ENCODE measurements at regions not wholly inside any gene's neighbourhood (a gene's known extent, or its start where the extent isn't known, plus 50 kb on each side); places are given as distances from the start of the nearest gene placed in this dataset.

DNA sequence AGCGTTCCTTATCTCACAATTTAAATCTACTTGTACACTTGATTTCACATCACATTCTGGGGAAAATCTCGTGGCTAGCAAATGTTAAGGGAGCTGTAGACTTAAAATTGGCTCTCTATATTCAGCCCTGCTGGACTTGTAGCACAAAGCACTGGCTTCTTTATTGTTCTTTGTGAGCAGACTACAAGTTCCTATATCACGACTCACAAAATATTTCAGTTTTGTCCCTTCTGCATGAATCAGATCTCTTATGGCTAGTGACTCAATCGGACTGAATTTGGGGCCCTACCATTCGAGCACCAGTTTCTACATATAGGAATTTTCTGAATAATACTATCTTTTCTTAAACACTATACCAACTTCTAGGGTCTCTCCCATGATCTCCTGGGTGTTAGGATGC lies 390.1 kb downstream of the ADAM29 start:
- no peak overlapping the region for H3K18ac ChIP-seq (ENCODE audit: extremely low read depth, low read length)
- H4K91ac ChIP-seq (replicated peaks; ENCODE audit: insufficient read length, low read length), result no peak overlapping the region
- no peak overlapping the region for H3K56ac ChIP-seq (replicated peaks; ENCODE audit: insufficient read length, low read depth, low read length)
- no peak overlapping the region for H4K8ac ChIP-seq (ENCODE audit: extremely low read depth, insufficient read depth, low read length)
- H3K9me3 ChIP-seq (ENCODE audit: insufficient read depth in 2 of 2, low read depth in 1 of 2, low read length in 1 of 2), result no peaks in the 10 kb centered on the region
- 97% methylated on average over 5 of the region's 5 CpGs; no CpG with 5 or more reads in 1 of the 2 experiments for WGBS, 2 experiments (ENCODE audit: extremely low coverage in 1 of 2, insufficient coverage in 1 of 2, insufficient read length in 1 of 2, insufficient replicate concordance in 2 of 2, low coverage in 1 of 2, low lambda C conversion rate in 2 of 2, missing lambda C conversion rate in 1 of 2)
- ChIA-PET CTCF (ENCODE audit: partially characterized antibody) (interaction anchor here (1.1 kb wide), 1 partner anchor 594 kb away, joined by 4 read pairs; no protein-coding TSS in a partner anchor), POLR2A (ENCODE audit: partially characterized antibody) (no interaction called here)
- FAIRE-seq, result no peak
- no peaks in the 10 kb centered on the region for H3K23me2 ChIP-seq (ENCODE audit: low read depth, low read length)
- no peak overlapping the region for H3K14ac ChIP-seq (ENCODE audit: insufficient read length)
- no peak overlapping the region for H2BK20ac ChIP-seq (ENCODE audit: low read length)
- no peaks in the 10 kb centered on the region for H3K4me1 ChIP-seq (replicated peaks in 1 of 4; ENCODE audit: control insufficient read depth in 3 of 4, insufficient read depth in 4 of 4, low read length in 3 of 4)
- H2BK120ac ChIP-seq (replicated peaks; ENCODE audit: low read depth, low read length), result no peak overlapping the region
- H4K5ac ChIP-seq (ENCODE audit: insufficient read length, low read depth, low read length), result no peak overlapping the region
- DNase-seq (ENCODE audit: low read depth in 1 of 2, low spot score in 2 of 2), result no peak
- H2BK12ac ChIP-seq (ENCODE audit: low read depth, low read length), result no peak overlapping the region
- H3K79me1 ChIP-seq (ENCODE audit: low read depth, low read length), result no peaks in the 10 kb centered on the region
- H3K27me3 ChIP-seq (replicated peaks in 1 of 4; ENCODE audit: control insufficient read depth in 3 of 4, extremely low read depth in 1 of 4, insufficient read depth in 3 of 4, low read length in 3 of 4), result no peaks in the 10 kb centered on the region
- no peak overlapping the region for H2BK15ac ChIP-seq (ENCODE audit: low read length)
- H3K9ac ChIP-seq (replicated peaks in 1 of 4; ENCODE audit: extremely low read depth in 1 of 4, low read depth in 3 of 4, low read length in 3 of 4), result no peak overlapping the region
- no peak overlapping the region for H3K4me2 ChIP-seq (ENCODE audit: insufficient read depth in 1 of 2, low read depth in 2 of 2, low read length in 2 of 2)
- no peak overlapping the region for H3K4ac ChIP-seq (replicated peaks; ENCODE audit: insufficient read length, low read depth, low read length)
- H4K20me1 ChIP-seq (replicated peaks in 1 of 2; ENCODE audit: control insufficient read depth in 1 of 2, insufficient read depth in 2 of 2, low read length in 2 of 2), result no peaks in the 10 kb centered on the region
- no peak overlapping the region for H3K23ac ChIP-seq (ENCODE audit: insufficient read length)
- H3K36me3 ChIP-seq (ENCODE audit: control insufficient read depth in 2 of 4, insufficient read depth in 4 of 4, low read length in 3 of 4), result no peaks in the 10 kb centered on the region
- H2AFZ ChIP-seq (ENCODE audit: low read length), result no peak overlapping the region
- no peaks in the 10 kb centered on the region for H3K79me2 ChIP-seq (ENCODE audit: control insufficient read depth in 1 of 2, insufficient read depth in 2 of 2, low read length in 2 of 2)
- H2BK5ac ChIP-seq (ENCODE audit: low read depth, low read length), result no peak overlapping the region
- no peak overlapping the region for H3K4me3 ChIP-seq (ENCODE audit: extremely low read depth in 1 of 4, insufficient read depth in 2 of 4, low read depth in 3 of 4, low read length in 4 of 4)
- no peak overlapping the region for H3K27ac ChIP-seq (ENCODE audit: low read depth, low read length)
- H2AK5ac ChIP-seq (ENCODE audit: low read depth, low read length), result no peak overlapping the region
- TF ChIP-seq BACH1 (IDR thresholded peaks at IDR 0.05; ENCODE audit: low read length) (no peak), BCL11A (IDR thresholded peaks at IDR 0.05; ENCODE audit: low read depth in 2 of 2, low read length in 2 of 2) (no peak), CEBPB (IDR thresholded peaks at IDR 0.05; ENCODE audit: low read depth, low read length) (no peak), POLR2AphosphoS5 (IDR thresholded peaks at IDR 0.05; ENCODE audit: low read depth, low read length) (no peak), JUN (IDR thresholded peaks at IDR 0.05; ENCODE audit: low read depth, low read length) (no peak), SAP30 (IDR thresholded peaks at IDR 0.05; ENCODE audit: insufficient read depth, insufficient replicate concordance, low read length) (no peak), SIX5 (IDR thresholded peaks at IDR 0.05; ENCODE audit: low read depth, low read length) (no peak), CBX8 (IDR thresholded peaks at IDR 0.05; ENCODE audit: borderline replicate concordance, low read depth, low read length) (no peak), HDAC2 (IDR thresholded peaks at IDR 0.05; ENCODE audit: borderline replicate concordance in 1 of 2, low read depth in 2 of 2, low read length in 2 of 2) (no peak)
- TF ChIP-seq, protein P1, sequence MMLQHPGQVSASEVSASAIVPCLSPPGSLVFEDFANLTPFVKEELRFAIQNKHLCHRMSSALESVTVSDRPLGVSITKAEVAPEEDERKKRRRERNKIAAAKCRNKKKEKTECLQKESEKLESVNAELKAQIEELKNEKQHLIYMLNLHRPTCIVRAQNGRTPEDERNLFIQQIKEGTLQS (IDR thresholded peaks at IDR 0.05; ENCODE audit: insufficient read depth, low read depth, low read length), result no peak
- TF ChIP-seq, protein P2, sequence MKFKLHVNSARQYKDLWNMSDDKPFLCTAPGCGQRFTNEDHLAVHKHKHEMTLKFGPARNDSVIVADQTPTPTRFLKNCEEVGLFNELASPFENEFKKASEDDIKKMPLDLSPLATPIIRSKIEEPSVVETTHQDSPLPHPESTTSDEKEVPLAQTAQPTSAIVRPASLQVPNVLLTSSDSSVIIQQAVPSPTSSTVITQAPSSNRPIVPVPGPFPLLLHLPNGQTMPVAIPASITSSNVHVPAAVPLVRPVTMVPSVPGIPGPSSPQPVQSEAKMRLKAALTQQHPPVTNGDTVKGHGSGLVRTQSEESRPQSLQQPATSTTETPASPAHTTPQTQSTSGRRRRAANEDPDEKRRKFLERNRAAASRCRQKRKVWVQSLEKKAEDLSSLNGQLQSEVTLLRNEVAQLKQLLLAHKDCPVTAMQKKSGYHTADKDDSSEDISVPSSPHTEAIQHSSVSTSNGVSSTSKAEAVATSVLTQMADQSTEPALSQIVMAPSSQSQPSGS (IDR thresholded peaks at IDR 0.05; ENCODE audit: low read length), result no peak
- TF ChIP-seq, protein P3, sequence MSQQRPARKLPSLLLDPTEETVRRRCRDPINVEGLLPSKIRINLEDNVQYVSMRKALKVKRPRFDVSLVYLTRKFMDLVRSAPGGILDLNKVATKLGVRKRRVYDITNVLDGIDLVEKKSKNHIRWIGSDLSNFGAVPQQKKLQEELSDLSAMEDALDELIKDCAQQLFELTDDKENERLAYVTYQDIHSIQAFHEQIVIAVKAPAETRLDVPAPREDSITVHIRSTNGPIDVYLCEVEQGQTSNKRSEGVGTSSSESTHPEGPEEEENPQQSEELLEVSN (IDR thresholded peaks at IDR 0.05), result no peak

Data from H1 (cell line).